ENCODE measurements at regions not wholly inside any gene's neighbourhood (a gene's known extent, or its start where the extent isn't known, plus 50 kb on each side); places are given as distances from the start of the nearest gene placed in this dataset.

DNA sequence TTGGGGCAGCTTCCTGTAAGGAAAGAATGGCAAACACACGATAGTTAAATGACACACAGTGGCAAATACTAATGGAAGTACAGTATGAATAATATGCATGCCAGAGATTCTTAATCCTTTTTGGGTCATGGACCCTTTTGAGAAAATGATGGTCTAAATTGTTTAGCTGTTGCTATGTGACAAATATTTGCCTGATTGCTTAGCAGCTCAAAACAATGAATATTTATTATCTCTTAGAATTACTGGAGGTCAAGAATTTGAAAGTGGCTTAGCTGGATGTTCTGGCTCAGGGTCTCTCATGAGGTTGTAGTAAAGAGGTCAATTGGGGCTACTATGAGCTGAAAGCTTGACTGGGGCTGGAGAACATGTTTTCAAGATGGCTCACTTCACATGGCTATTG is 69.7 kb downstream of the FANCF start:
- Histone ChIP-seq H3K79me2 (ENCODE audit: control insufficient read depth, insufficient read depth, low read length) (no peaks in the 10 kb centered on the region), H3K9ac (ENCODE audit: low read length) (no peak overlapping the region), H3K36me3 (ENCODE audit: control insufficient read depth, insufficient read depth, low read length) (no peaks in the 10 kb centered on the region), H3K4me1 (ENCODE audit: control insufficient read depth, low read depth, low read length) (no peaks in the 10 kb centered on the region), H3K4me3 (ENCODE audit: low read length) (no peak overlapping the region), H4K8ac (ENCODE audit: low read depth, low read length) (no peak overlapping the region), H3K27ac (ENCODE audit: low read depth, low read length) (no peak overlapping the region), H3K18ac (ENCODE audit: low read length) (no peak overlapping the region), H3K4ac (ENCODE audit: low read depth, low read length) (no peak overlapping the region), H3K23ac (ENCODE audit: low read length) (no peak overlapping the region), H2AK5ac (ENCODE audit: low read length) (no peak overlapping the region), H3K27me3 (ENCODE audit: insufficient read depth, low read length, poor library complexity) (no peaks in the 10 kb centered on the region), H2BK15ac (replicated peaks; ENCODE audit: low read depth) (no peak overlapping the region), H2BK5ac (ENCODE audit: low read length) (no peak overlapping the region), H3K56ac (ENCODE audit: low read length) (no peak overlapping the region), H4K5ac (ENCODE audit: low read length) (no peak overlapping the region), H3K79me1 (ENCODE audit: low read length) (no peaks in the 10 kb centered on the region), H2BK120ac (ENCODE audit: low read depth, low read length) (no peak overlapping the region), H3K4me2 (ENCODE audit: low read length) (no peak overlapping the region)
- peak; percentile 26 for DNase-seq
- WGBS (ENCODE audit: extremely low coverage, insufficient coverage, low lambda C conversion rate) = no CpG with 5 or more reads among the region's 1 CpG

DNA sequence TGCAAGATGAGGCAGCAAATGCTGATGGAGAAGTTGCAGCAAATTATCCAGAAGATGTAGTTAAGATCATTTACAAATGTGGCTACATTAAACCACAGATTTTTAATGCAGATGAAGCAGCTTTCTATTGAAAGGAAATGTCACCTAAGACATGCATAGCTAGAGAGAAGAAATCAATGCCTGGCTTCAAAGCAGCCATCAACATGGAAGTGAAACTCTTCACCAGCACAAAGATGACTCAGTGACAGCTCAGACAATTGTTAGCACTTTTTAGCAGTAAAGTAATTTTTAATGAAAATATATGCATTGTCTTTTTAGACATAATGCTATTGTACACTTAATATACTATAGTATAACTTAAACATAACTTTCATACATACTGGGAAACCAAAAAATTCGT is 71.4 kb downstream of the FANCF start:
- Histone ChIP-seq H3K27me3 (ENCODE audit: insufficient read depth, low read length, poor library complexity) (no peaks in the 10 kb centered on the region), H2BK5ac (ENCODE audit: low read length) (no peak overlapping the region), H4K8ac (ENCODE audit: low read depth, low read length) (no peak overlapping the region), H3K36me3 (ENCODE audit: control insufficient read depth, insufficient read depth, low read length) (no peaks in the 10 kb centered on the region), H2BK120ac (ENCODE audit: low read depth, low read length) (no peak overlapping the region), H3K9ac (ENCODE audit: low read length) (no peak overlapping the region), H3K27ac (ENCODE audit: low read depth, low read length) (no peak overlapping the region), H3K18ac (ENCODE audit: low read length) (no peak overlapping the region), H2BK15ac (replicated peaks; ENCODE audit: low read depth) (no peak overlapping the region), H3K23ac (ENCODE audit: low read length) (no peak overlapping the region), H3K79me2 (ENCODE audit: control insufficient read depth, insufficient read depth, low read length) (no peaks in the 10 kb centered on the region), H3K79me1 (ENCODE audit: low read length) (no peaks in the 10 kb centered on the region), H3K4ac (ENCODE audit: low read depth, low read length) (no peak overlapping the region), H3K4me1 (ENCODE audit: control insufficient read depth, low read depth, low read length) (no peaks in the 10 kb centered on the region), H3K56ac (ENCODE audit: low read length) (no peak overlapping the region), H2AK5ac (ENCODE audit: low read length) (no peak overlapping the region), H4K5ac (ENCODE audit: low read length) (no peak overlapping the region), H3K4me2 (ENCODE audit: low read length) (no peak overlapping the region), H3K4me3 (ENCODE audit: low read length) (no peak overlapping the region)
- no peak for DNase-seq
- WGBS (ENCODE audit: extremely low coverage, insufficient coverage, low lambda C conversion rate) = no CpG with 5 or more reads among the region's 1 CpG

DNA sequence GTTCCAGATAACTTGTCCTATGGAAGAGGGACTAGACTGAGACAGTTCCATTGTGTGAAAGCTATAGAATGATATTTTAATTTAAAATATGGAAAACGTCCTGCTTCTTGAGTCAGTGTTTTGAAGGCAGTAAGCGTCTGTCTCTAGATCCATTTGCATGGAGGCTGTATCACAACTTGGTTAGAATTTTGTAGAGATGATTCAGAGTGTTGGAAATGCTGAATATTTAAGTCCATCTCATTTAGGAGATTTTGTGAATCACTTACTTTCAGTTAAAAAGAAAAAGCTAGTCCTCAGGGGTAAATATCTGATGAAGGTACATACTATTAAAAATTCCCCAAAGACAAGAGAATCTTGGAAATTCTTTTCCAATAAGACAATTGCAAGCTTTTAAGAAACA is 72.7 kb downstream of the FANCF start:
- Histone ChIP-seq H3K79me1 (ENCODE audit: low read length) (no peaks in the 10 kb centered on the region), H4K5ac (ENCODE audit: low read length) (no peak overlapping the region), H3K4ac (ENCODE audit: low read depth, low read length) (no peak overlapping the region), H2BK120ac (ENCODE audit: low read depth, low read length) (no peak overlapping the region), H3K23ac (ENCODE audit: low read length) (no peak overlapping the region), H2AK5ac (ENCODE audit: low read length) (no peak overlapping the region), H3K4me3 (ENCODE audit: low read length) (no peak overlapping the region), H3K36me3 (ENCODE audit: control insufficient read depth, insufficient read depth, low read length) (no peaks in the 10 kb centered on the region), H3K56ac (ENCODE audit: low read length) (no peak overlapping the region), H2BK15ac (replicated peaks; ENCODE audit: low read depth) (no peak overlapping the region), H3K27ac (ENCODE audit: low read depth, low read length) (no peak overlapping the region), H3K27me3 (ENCODE audit: insufficient read depth, low read length, poor library complexity) (no peaks in the 10 kb centered on the region), H3K4me1 (ENCODE audit: control insufficient read depth, low read depth, low read length) (no peaks in the 10 kb centered on the region), H3K79me2 (ENCODE audit: control insufficient read depth, insufficient read depth, low read length) (no peaks in the 10 kb centered on the region), H2BK5ac (ENCODE audit: low read length) (no peak overlapping the region), H3K4me2 (ENCODE audit: low read length) (no peak overlapping the region), H3K18ac (ENCODE audit: low read length) (no peak overlapping the region), H3K9ac (ENCODE audit: low read length) (no peak overlapping the region), H4K8ac (ENCODE audit: low read depth, low read length) (no peak overlapping the region)
- no peak for DNase-seq
- no CpG with 5 or more reads among the region's 2 CpGs for WGBS (ENCODE audit: extremely low coverage, insufficient coverage, low lambda C conversion rate)

DNA sequence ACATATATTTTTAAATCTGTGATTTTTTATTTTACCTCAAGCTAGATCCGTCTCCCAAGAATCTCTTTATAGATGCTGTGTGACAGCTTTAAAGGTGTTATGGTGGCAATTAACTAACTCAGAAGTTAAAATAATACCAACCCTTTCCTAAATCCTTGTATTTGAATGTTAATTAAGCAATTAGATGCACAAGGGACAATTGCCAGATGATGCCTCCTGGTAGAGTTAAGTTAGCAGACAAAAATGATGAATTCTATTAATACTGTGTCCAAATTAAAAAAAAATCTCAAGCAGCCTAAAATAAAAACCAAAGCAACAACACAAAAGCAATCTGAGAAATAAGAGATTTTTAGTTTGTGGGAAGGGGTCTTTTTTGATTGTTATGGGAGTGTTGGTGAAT is 78.9 kb downstream of the FANCF start:
- Histone ChIP-seq H3K36me3 (ENCODE audit: control insufficient read depth, insufficient read depth, low read length) (no peaks in the 10 kb centered on the region), H2AK5ac (ENCODE audit: low read length) (no peak overlapping the region), H3K4me2 (ENCODE audit: low read length) (no peak overlapping the region), H3K9ac (ENCODE audit: low read length) (no peak overlapping the region), H3K18ac (ENCODE audit: low read length) (no peak overlapping the region), H3K79me2 (ENCODE audit: control insufficient read depth, insufficient read depth, low read length) (no peaks in the 10 kb centered on the region), H3K4me3 (ENCODE audit: low read length) (no peak overlapping the region), H3K23ac (ENCODE audit: low read length) (no peak overlapping the region), H2BK5ac (ENCODE audit: low read length) (no peak overlapping the region), H2BK120ac (ENCODE audit: low read depth, low read length) (no peak overlapping the region), H4K8ac (ENCODE audit: low read depth, low read length) (no peak overlapping the region), H2BK15ac (replicated peaks; ENCODE audit: low read depth) (no peak overlapping the region), H3K27me3 (ENCODE audit: insufficient read depth, low read length, poor library complexity) (no peaks in the 10 kb centered on the region), H3K27ac (ENCODE audit: low read depth, low read length) (no peak overlapping the region), H3K79me1 (ENCODE audit: low read length) (no peaks in the 10 kb centered on the region), H3K4me1 (ENCODE audit: control insufficient read depth, low read depth, low read length) (no peaks in the 10 kb centered on the region), H4K5ac (ENCODE audit: low read length) (no peak overlapping the region), H3K4ac (ENCODE audit: low read depth, low read length) (no peak overlapping the region), H3K56ac (ENCODE audit: low read length) (no peak overlapping the region)
- no peak for DNase-seq
- WGBS (ENCODE audit: extremely low coverage, insufficient coverage, low lambda C conversion rate) = no CpG with 5 or more reads among the region's 1 CpG

DNA sequence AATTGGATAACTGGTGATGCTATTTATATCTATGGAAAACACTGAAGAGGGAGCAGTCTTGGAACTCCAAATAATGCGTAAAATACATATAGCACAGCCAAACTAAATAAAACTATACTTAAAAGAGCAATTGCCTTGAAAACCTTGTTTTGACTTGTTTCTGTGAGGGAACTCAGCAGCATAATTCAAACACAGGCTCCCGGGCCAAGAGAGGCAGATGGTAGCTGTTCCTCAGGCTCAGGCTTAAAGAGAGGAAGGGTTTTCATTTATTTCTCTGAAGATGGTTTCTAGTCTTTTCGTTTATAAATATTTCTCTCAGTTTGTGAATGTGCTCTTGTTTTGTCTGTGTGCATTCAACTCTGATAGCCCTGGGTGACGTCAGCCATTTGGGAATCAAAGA is 82.4 kb downstream of the FANCF start:
- H3K27me3 ChIP-seq (ENCODE audit: insufficient read depth, low read length, poor library complexity) = no peaks in the 10 kb centered on the region
- H4K5ac ChIP-seq (ENCODE audit: low read length) = no peak overlapping the region
- H3K4me1 ChIP-seq (ENCODE audit: control insufficient read depth, low read depth, low read length) = no peaks in the 10 kb centered on the region
- H3K4ac ChIP-seq (ENCODE audit: low read depth, low read length) = no peak overlapping the region
- no peaks in the 10 kb centered on the region for H3K79me1 ChIP-seq (ENCODE audit: low read length)
- no peak overlapping the region for H3K27ac ChIP-seq (ENCODE audit: low read depth, low read length)
- H4K8ac ChIP-seq (ENCODE audit: low read depth, low read length) = no peak overlapping the region
- H3K23ac ChIP-seq (ENCODE audit: low read length) = no peak overlapping the region
- no peaks in the 10 kb centered on the region for H3K36me3 ChIP-seq (ENCODE audit: control insufficient read depth, insufficient read depth, low read length)
- no peak for DNase-seq
- no peak overlapping the region for H3K56ac ChIP-seq (ENCODE audit: low read length)
- no peak overlapping the region for H2BK15ac ChIP-seq (replicated peaks; ENCODE audit: low read depth)
- no peak overlapping the region for H3K18ac ChIP-seq (ENCODE audit: low read length)
- WGBS (ENCODE audit: extremely low coverage, insufficient coverage, low lambda C conversion rate) = no CpG with 5 or more reads among the region's 4 CpGs
- H2AK5ac ChIP-seq (ENCODE audit: low read length) = no peak overlapping the region
- H3K9ac ChIP-seq (ENCODE audit: low read length) = no peak overlapping the region
- H3K79me2 ChIP-seq (ENCODE audit: control insufficient read depth, insufficient read depth, low read length) = no peaks in the 10 kb centered on the region
- no peak overlapping the region for H2BK5ac ChIP-seq (ENCODE audit: low read length)
- no peak overlapping the region for H3K4me2 ChIP-seq (ENCODE audit: low read length)
- no peak overlapping the region for H2BK120ac ChIP-seq (ENCODE audit: low read depth, low read length)
- H3K4me3 ChIP-seq (ENCODE audit: low read length) = no peak overlapping the region

DNA sequence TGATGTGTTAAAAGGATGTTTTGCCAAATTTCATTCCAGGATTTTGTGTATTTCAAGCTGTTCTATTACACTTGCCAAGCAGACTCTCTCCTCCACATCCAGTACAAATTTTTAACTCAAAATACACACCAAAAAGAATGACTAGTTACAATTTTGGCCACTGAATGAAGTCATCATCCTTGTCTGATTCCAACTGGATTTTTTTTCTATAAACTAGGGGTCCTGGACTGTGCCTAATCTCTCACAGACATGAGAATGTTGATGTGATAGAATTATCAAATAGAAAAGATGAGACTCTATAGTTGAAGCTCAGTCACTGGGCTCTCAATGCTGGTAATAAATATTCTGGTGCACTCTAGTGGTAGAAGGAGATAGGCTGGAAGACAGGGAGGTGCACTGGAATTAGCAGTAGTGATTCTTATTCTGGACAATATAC is 85.8 kb downstream of the FANCF start:
- Histone ChIP-seq H3K79me2 (ENCODE audit: control insufficient read depth, insufficient read depth, low read length) (no peaks in the 10 kb centered on the region), H2BK120ac (ENCODE audit: low read depth, low read length) (no peak overlapping the region), H3K4me1 (ENCODE audit: control insufficient read depth, low read depth, low read length) (no peaks in the 10 kb centered on the region), H2AK5ac (ENCODE audit: low read length) (no peak overlapping the region), H3K4me3 (ENCODE audit: low read length) (no peak overlapping the region), H3K18ac (ENCODE audit: low read length) (no peak overlapping the region), H4K5ac (ENCODE audit: low read length) (no peak overlapping the region), H3K27me3 (ENCODE audit: insufficient read depth, low read length, poor library complexity) (no peaks in the 10 kb centered on the region), H3K4me2 (ENCODE audit: low read length) (no peak overlapping the region), H3K36me3 (ENCODE audit: control insufficient read depth, insufficient read depth, low read length) (no peaks in the 10 kb centered on the region), H2BK15ac (replicated peaks; ENCODE audit: low read depth) (no peak overlapping the region), H3K9ac (ENCODE audit: low read length) (no peak overlapping the region), H3K79me1 (ENCODE audit: low read length) (no peaks in the 10 kb centered on the region), H3K27ac (ENCODE audit: low read depth, low read length) (no peak overlapping the region), H3K56ac (ENCODE audit: low read length) (no peak overlapping the region), H3K4ac (ENCODE audit: low read depth, low read length) (no peak overlapping the region), H3K23ac (ENCODE audit: low read length) (no peak overlapping the region), H2BK5ac (ENCODE audit: low read length) (no peak overlapping the region), H4K8ac (ENCODE audit: low read depth, low read length) (no peak overlapping the region)
- peak; percentile 32 for DNase-seq
